Mononuclear cell (primary cell): ENCODE measurements at regions not wholly inside any gene's neighbourhood (a gene's known extent, or its start where the extent isn't known, plus 50 kb on each side); places are given as distances from the start of the nearest gene placed in this dataset.
"Not testable (repeated sequence)": the region's sequence is repeated elsewhere in the genome, so short reads cannot be mapped to it uniquely, and the experiment has no call there.

Experiments used
- H3K27me3 ChIP-seq: 2 replicates; pipeline ENCODE4 v1.6.0; 2011; ENCODE audit warnings: low read length, control low read depth; ENCODE audit not compliant: insufficient read depth
- H3K4me1 ChIP-seq: 2 replicates; pipeline ENCODE4 v1.5.1; 2011; ENCODE audit warnings: mild to moderate bottlenecking, low read length, control low read depth; ENCODE audit not compliant: insufficient read depth
- H3K4me3 ChIP-seq: 2 replicates; pipeline ENCODE4 v1.5.1; 2011; ENCODE audit warnings: mild to moderate bottlenecking, low read length, moderate library complexity
- H3K9me3 ChIP-seq: 2 replicates; pipeline ENCODE4 v1.5.1; 2011; ENCODE audit warnings: low read depth, mild to moderate bottlenecking, control low read depth, low read length

DNA sequence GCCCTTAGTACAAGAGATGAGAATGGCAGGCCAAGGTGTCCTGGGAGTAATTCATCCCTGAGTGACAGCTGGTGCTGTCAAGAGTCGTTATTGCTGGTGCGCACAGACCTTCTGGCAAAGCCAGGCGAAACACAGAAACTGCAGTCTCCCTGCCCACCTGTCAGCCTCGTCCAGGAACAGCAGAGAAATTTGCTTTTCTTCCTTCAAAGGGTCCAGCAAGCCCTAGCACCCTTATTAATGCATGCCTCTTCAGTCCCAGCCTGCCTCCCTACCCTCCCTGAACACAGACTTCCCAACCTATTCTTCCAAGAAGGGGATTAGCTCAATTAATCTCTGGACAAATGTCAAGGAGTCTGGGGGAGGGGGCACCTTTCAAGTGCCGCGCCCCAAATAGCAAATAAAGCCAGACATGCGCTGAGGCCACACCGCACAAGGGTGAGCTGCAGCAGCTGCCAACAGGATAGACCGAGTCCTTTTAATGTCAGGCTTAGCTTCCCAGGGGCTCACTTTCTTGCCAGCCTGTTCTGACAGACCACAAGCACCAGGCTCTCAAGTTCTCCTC is 250.7 kb upstream of the RASGEF1B start:
- no peaks in the 10 kb centered on the region for H3K9me3 ChIP-seq
- H3K27me3 ChIP-seq: peaks cover 3% of the 10 kb centered on the region
- peaks cover 6% of the 10 kb centered on the region for H3K4me1 ChIP-seq
- H3K4me3 ChIP-seq: no peak overlapping the region

DNA sequence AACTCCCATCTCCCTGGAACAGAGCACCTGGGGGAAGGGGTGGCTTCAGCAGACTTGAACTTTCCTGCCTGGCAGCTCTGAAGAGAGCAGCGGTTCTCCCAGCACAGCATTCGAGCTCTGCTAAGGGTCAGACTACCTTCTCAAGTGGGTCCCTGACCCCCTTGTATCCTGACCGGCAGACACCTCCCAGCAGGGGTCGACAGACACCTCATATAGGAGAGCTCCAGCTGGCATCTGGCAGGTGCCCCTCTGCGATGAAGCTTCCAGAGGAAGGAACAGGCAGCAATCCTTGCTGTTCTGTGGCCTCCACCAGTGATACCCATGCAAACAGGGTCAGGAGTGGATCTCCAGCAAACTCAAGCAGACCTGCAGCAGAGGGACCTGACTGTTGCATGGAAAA is 244.1 kb upstream of the RASGEF1B start:
- H3K27me3 ChIP-seq: no peaks in the 10 kb centered on the region
- H3K9me3 ChIP-seq: no peaks in the 10 kb centered on the region
- H3K4me1 ChIP-seq: peaks cover 9% of the 10 kb centered on the region
- H3K4me3 ChIP-seq: no peak overlapping the region

DNA sequence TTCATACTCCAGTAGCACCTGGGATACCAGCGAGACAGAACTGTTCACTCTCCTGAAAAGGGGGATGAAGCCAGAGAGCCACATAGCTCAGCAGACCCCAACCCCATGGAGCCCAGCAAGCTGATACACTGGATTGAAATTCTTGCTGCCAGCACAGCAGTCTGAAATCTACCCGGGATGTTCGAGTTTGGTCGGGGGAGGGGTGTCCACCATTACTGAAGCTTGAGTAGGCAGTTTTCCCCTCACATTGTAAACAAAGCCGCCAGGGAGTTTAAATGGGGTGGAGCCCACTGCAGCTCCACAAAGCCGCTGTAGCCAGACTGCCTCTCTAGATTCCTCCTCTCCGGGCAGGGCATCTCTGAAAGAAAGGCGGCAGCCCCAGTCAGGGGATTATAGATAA is 243.7 kb upstream of the RASGEF1B start:
- H3K4me1 ChIP-seq, H3K9me3 ChIP-seq, H3K27me3 ChIP-seq, H3K4me3 ChIP-seq: not testable (repeated sequence)

DNA sequence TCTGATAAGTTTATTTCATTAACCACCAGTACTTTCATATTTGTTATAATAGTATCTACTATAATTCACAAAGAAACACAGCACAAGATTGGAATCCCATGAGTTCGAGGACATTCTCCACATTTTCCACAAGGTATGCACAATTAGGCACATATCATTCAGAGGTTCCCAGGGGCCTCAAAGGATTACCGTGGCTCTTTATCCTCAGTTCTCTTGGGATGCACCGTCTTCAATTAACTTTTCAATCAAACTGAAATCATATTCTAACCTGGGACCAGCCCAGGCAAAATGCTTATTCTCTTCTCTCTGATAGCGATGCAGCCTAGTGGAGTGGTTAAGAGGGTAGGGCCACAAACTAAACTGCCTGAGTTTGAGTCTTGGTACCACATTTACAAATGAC is 242.6 kb upstream of the RASGEF1B start:
- Histone ChIP-seq H3K4me3 (no peak overlapping the region), H3K27me3 (no peaks in the 10 kb centered on the region), H3K9me3 (no peaks in the 10 kb centered on the region), H3K4me1 (peaks cover 9% of the 10 kb centered on the region)

DNA sequence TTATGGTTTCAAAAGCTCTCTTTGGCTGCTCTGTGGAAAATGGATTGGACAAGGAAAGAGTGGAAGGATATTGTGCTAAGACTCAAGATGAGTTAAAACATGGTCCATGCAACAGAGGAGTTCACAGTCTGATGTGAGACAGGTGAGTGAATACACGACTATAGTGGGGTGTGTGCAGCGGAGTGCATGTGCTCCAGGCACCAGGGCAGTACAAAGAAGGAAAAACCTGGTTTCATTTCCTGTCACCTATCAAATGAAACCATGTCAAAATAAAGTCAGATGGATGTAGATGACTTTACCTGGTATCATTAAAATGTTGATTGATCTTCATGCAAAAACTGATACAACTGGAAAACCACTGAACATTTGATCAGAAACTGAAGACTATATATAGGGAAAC is 241.0 kb upstream of the RASGEF1B start:
- no peak overlapping the region for H3K4me3 ChIP-seq
- H3K4me1 ChIP-seq: peaks cover 9% of the 10 kb centered on the region
- H3K9me3 ChIP-seq: no peaks in the 10 kb centered on the region
- H3K27me3 ChIP-seq: no peaks in the 10 kb centered on the region

DNA sequence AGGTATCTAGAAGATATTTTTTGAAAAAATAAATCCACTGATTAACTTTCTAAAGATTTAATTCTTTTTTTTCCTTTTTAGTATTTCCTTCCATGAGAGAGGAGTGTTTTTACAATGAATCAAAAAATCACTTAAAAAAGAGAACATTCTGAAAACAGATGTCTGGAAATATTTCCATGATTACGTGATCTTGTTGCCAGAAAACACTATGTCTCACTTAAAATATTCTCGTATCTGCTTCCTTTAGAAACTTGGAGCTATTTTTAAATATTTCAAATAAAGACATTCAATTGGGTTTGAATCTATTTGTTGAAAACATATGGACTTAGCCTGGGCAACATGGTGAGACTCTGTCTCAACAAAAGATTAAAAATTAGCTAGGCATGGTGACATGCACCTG is 232.8 kb upstream of the RASGEF1B start:
- H3K9me3 ChIP-seq: no peaks in the 10 kb centered on the region
- no peak overlapping the region for H3K4me3 ChIP-seq
- no peaks in the 10 kb centered on the region for H3K27me3 ChIP-seq
- no peaks in the 10 kb centered on the region for H3K4me1 ChIP-seq

DNA sequence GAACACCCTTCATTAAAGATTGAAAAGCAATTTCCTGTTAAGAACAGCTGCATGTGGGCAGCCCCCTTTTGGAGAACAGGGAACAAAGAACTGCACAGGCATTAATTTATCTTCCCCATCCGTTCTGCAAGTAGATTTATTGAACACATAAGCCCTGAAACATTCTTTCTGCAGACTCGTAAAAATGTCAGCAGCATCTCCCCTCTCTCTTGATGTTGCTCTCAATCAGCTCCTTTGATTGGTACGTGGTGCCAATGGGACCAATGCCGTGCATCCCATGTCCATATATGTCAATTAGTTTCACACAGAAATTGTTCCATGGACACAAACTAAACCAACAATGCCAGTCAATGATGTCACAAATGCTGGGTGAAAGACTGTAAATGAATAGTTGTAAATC is 228.5 kb upstream of the RASGEF1B start:
- H3K27me3 ChIP-seq: no peaks in the 10 kb centered on the region
- no peak overlapping the region for H3K4me3 ChIP-seq
- H3K9me3 ChIP-seq: no peaks in the 10 kb centered on the region
- no peaks in the 10 kb centered on the region for H3K4me1 ChIP-seq

DNA sequence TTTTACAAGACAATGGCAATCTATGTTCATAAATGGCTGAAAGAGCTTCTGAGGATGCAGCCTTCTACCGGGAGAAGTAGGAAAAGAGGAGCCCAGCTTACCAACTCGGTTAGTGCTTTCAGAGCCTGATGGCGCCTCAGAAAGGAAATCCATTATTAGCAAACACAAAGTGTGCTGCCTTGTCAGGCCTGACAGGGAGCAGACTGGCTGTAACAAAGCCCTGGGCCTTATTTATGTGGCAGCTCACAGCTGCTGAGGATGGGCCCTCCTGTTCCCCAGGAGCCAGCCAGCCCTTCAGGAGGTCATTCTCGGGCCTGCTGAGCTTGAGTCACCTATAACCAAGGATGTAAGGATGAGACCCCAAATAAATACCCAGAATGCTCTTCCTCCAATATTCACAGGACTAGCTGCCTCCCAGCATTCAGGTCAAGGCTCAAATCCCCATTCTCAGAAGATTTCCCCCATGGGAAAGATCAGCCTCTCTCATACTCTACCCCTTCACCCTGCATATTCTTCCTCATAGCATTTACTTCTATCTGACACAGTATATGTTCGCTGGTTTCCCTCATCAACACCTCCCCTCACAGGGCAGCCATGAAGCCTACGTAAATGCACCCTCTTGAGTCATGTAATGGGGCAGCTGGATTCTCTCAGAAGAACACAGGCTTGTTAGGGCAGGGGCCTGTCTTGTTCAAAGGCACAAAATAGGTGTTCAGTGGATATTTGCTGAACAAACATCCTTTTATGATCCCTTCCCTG is 227.0 kb upstream of the RASGEF1B start:
- Histone ChIP-seq H3K27me3 (no peaks in the 10 kb centered on the region), H3K4me1 (no peaks in the 10 kb centered on the region), H3K9me3 (no peaks in the 10 kb centered on the region), H3K4me3 (no peak overlapping the region)

DNA sequence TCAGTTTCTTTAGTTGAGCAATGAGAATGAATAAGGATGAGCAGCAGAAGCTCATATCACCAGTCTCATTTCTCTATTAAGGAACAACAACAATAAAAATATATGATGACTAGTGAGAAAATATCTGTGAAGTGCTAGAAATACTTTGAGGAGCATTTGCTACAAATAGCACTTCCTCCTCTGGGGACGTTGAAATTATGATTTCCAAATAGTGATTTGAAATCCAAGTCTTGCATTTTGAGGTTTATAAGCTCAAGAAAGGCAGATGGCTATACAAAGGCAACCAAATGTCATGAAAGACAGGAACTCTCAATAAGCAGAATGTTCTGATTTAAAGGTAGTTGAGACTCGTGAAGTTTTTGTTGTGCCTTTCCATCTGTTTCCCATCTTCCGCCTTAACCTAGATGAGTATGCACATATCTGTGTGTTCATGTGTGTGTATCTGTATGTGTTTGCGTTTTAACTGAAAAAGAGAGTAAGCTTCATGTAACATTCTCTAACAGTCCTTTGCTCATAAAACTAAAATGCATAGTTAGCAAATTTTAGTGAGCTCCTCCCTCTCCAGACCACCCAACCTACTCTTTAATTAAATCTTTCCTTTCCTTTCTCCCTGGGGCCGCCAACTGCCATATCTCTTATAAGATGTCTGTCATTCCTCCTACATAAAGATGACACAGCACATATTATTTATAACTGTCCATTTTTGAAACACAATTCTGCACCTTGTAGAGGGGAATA is 222.6 kb upstream of the RASGEF1B start:
- no peaks in the 10 kb centered on the region for H3K9me3 ChIP-seq
- no peaks in the 10 kb centered on the region for H3K27me3 ChIP-seq
- H3K4me1 ChIP-seq: no peaks in the 10 kb centered on the region
- no peak overlapping the region for H3K4me3 ChIP-seq

DNA sequence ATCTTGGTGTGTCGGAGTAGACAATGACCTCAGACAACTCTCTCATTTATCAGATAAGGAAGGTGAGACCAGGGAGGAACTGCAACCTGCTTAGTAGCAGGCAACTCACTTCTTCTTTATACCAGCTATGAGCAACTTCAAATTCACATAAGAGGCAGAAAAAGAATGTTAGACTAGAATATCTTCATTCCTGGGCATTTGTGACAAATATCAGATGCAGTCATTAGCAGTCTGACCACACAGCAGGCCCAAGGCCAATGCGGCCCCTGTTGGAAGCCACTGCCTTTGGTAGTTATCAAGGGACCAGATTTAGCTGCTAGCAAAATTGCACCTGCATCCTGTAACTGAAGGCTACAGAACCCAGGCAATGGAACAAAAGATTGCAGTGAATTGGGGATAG is 219.2 kb upstream of the RASGEF1B start:
- no peaks in the 10 kb centered on the region for H3K4me1 ChIP-seq
- H3K4me3 ChIP-seq: no peak overlapping the region
- H3K27me3 ChIP-seq: no peaks in the 10 kb centered on the region
- no peaks in the 10 kb centered on the region for H3K9me3 ChIP-seq

DNA sequence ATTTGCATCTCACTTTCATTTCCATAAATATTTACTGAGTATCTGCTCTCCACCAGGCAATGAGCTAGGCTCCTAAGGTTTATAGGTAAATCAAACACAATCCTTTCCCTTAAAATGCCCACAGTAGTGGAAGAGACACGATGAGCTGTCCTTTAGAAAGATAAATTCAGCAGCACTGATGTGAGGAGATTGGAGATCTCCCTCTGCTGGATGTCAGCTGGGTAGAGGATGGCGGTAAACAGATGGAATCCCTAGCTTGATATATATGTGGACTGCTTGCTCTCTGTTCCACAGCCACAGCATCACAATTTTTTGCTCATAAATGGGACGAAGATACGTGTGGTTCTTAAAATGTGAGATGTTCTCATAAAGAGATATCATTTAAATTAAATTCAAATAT is 216.4 kb upstream of the RASGEF1B start:
- no peaks in the 10 kb centered on the region for H3K4me1 ChIP-seq
- no peaks in the 10 kb centered on the region for H3K9me3 ChIP-seq
- no peak overlapping the region for H3K4me3 ChIP-seq
- H3K27me3 ChIP-seq: no peaks in the 10 kb centered on the region

DNA sequence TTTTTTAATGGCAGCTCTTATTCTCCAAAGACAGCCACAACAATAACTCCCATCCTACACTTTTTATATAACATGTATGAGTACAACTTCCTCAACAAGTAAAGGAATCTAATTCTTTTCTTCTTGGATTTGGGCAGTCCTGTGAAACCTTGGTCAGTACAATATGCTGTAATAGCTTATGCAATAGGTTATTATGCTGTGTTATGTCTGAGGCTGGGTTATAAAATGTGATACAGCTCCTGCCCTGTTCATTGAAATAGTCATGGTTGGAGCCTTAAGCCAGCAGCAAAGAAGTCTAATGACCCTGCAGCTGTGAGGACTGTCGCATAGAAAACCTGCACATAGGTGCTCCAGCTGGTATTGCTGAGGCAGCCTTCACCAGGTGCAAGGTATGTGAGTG is 215.8 kb upstream of the RASGEF1B start:
- Histone ChIP-seq H3K4me1 (no peaks in the 10 kb centered on the region), H3K27me3 (no peaks in the 10 kb centered on the region), H3K4me3 (no peak overlapping the region), H3K9me3 (no peaks in the 10 kb centered on the region)

DNA sequence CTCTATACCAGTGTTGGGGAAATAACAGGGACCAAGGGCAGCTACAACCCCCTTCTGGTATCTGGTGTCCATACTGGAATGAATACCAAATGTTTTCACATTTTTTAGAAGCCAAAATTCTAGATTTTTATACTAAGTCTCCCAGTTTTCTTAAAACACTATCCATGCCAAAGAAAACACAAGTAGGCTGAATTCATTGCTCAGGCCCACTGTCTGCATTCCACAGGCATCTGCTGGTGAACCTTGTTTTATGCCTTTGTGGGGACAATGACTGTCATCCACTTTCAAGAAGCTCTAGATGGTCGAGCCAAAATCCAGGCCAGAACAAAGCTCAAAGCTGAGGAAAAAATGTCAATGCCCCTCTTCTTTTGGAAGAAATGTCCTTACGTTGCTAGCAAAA is 213.4 kb upstream of the RASGEF1B start:
- Histone ChIP-seq H3K27me3 (no peaks in the 10 kb centered on the region), H3K9me3 (no peaks in the 10 kb centered on the region), H3K4me3 (no peak overlapping the region), H3K4me1 (no peaks in the 10 kb centered on the region)

DNA sequence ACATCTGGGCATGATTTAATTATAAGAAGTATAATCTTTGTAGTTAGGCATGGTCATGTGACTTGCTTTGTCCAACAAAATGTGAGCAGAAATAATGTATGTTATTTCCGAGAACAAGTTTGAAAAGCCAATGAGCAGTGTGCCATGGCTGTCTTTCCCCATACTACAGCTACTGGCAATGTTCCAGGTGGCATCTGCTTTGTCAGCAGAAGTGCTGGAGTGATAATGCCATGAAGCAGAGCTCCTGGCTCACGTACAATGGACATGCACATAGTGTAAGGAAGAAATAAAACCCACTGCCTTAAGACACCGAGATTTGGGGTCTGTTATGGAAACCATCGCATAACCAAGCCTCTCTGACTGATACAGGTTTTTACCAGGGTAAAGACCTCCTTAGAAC is 212.6 kb upstream of the RASGEF1B start:
- Histone ChIP-seq H3K27me3 (no peaks in the 10 kb centered on the region), H3K4me1 (no peaks in the 10 kb centered on the region), H3K4me3 (no peak overlapping the region), H3K9me3 (no peaks in the 10 kb centered on the region)

DNA sequence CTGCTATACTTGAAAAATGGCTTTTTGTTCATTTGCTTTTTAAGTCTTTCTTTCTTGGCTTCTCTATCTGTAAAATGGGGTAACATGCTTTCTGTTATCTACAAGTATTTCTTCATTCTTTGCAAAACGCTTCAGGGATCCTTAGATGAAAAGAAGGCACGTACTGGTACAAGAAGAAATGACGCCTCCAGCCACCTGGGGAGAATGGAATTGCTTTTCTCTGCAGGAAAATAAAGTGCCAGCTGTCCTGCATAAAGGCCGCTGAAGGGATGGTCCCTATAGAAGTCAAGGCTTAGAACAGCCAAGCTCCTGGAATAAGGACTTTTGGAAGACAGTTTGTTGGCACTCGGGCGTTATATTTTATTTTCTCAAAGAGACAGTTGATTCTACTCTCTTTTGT is 210.8 kb upstream of the RASGEF1B start:
- H3K4me1 ChIP-seq: no peaks in the 10 kb centered on the region
- no peaks in the 10 kb centered on the region for H3K9me3 ChIP-seq
- no peaks in the 10 kb centered on the region for H3K27me3 ChIP-seq
- no peak overlapping the region for H3K4me3 ChIP-seq

DNA sequence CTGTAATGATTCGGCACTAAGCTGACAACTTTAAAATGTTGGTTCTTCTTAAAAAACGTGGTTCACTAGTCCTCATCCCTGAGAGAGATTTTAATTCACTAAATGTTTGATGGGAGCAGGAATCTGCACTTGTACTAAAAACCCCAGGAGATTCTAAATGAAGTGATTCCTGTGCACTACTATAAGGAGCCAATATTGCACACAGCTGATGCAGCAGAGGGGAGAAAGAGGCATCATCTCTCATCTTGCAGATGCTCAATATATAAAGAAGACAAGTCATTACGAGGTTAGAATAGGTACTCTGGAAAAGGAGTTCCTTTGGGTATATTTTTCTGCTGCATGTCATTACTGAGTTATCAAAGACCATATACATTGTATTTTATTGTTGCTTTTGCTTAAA is 207.6 kb upstream of the RASGEF1B start:
- H3K9me3 ChIP-seq: no peaks in the 10 kb centered on the region
- H3K27me3 ChIP-seq: no peaks in the 10 kb centered on the region
- H3K4me3 ChIP-seq: no peak overlapping the region
- H3K4me1 ChIP-seq: no peaks in the 10 kb centered on the region
